Dermis blood vessel endothelial cell (primary cell): ENCODE measurements at regions not wholly inside any gene's neighbourhood (a gene's known extent, or its start where the extent isn't known, plus 50 kb on each side); places are given as distances from the start of the nearest gene placed in this dataset.

Experiments used
- DNase-seq: peaks from one replicate; pipeline ENCODE4 v3.0.0; 2010

DNA sequence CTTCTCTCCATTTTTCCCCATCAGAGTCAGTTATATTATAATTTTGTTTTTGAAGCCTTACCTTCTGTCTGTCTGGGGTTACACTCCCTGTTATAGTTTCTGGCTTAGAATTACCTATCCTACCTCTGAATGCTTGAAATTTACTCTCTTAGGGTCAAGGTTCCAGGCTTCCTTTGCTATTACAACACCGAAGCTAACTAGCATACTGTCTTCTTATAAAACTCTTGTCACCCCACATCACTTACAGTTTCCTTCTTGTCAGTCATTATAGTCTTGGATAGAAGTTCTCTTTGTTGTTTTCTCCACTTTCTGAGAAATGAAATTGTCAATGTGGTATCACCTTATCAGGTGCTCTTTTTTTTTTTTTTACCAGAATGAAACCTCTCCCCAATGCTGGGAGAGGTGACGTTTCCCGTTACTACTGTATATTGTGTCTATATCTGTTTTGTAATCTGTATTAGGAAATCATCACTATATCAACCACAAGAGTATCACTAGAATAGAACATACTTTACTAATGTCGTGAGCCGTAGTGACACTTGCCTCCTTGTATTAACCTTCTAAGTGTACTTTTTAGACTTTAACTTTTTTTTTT lies 69.2 kb upstream of the PSMA6 start:
- no peak for DNase-seq

DNA sequence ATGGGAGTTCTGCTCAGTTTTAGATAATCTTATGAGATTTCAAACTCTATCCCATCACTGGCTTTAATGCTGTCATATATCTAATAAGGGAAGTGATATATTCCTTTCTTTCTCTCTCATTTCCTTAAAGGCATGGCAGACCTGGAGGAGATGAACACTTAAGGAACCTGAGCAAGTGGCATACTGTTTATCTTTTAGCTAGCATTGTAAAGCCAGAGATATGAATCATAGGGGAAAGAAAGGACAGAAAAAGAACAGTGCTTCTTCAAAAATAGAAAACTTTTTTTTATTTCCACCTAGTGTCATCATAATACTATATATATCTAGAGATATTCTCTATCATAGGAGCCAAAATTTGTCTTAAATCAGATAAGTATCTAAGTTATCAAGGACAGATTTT lies 68.3 kb upstream of the PSMA6 start:
- no peak for DNase-seq

DNA sequence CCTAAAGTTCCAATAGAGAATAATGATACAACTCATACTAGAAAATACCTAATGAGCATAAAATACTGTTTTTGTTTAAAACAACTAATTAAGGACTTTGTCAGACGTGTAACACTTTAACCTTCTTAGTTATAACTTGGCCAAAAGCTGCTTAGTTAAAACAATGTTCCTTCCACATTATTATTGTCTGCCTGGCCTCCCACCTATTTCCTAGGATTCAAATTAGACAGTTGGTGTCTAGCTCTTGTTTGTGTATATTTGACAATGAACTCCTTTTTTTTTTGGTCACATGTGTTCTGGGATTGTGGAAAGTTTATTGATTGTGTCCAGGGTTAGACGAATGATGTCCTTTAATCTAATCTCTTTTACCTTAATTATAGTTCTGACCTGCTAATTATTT lies 67.6 kb upstream of the PSMA6 start:
- DNase-seq: peak; percentile 36

DNA sequence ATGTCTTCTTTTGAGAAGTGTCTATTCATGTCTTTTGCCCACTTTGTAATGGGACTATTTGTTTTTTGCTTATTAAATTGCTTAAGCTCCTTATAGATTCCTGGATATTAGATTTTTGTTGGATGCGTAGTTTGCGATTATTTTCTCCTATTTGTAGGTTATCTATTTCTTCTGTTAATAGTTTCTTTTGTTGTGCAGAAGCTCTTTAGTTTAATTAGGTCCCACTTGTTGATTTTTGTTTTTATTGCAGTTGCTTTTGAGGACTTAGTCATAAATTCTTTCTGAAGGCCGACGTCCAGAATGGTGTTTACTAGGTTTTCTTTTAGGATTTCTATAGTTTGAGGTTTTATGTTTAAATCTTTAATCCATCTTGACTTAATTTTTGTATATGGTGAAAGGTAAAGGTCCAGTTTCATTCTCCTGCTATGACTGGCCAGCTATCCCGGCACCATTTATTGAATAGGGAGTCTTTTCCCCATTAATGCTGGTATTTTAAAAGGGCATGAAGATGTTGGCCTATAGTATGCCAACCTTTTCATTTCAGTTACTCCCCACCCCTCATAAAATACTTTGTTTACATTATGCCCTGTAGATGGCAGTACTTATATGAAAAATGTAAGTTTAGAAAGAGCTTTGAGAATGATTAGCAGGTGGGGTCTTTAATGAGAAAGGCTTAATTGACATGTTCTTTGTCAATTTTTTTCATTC lies 62.9 kb upstream of the PSMA6 start:
- DNase-seq: peak; percentile 51

DNA sequence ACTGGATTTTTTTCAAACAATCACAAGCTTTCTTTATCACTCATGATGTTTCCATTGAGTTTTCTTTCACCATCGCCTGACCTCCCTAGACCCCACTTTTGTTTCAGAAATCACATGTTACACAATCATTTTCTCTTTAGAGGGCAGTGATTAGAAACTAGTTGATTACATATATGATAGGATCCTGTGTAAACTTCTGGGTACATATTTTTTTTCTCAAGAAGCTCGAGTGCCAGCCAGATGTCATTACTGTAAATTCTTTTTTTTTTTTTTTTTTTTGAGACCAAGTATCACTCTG lies 62.4 kb upstream of the PSMA6 start:
- DNase-seq: no peak

DNA sequence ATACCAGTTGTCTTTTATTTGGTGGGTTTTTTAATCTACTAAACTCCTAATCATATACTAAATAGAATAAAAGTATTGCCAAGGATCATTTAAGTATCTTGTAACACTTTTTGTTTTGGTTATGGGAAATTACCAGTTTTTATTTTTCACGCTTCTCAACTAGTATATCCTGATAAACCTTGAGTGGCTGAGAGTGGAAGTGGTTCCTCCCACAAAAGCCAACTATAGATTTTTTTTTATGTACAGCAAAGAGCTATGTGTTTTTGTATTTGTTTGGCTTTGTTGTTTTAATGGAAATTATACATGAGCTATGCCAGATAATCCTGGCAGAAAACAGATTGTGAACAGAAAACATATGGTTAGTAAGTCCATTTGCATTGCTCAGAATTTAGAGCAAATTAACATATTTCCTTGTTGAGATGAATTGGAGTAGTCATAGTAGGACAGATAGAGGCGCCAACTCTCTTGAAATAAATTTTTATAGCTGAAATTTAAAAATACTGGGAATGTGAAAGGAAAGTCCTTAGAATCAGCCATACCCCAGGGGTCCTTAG lies 60.9 kb upstream of the PSMA6 start:
- DNase-seq: no peak

DNA sequence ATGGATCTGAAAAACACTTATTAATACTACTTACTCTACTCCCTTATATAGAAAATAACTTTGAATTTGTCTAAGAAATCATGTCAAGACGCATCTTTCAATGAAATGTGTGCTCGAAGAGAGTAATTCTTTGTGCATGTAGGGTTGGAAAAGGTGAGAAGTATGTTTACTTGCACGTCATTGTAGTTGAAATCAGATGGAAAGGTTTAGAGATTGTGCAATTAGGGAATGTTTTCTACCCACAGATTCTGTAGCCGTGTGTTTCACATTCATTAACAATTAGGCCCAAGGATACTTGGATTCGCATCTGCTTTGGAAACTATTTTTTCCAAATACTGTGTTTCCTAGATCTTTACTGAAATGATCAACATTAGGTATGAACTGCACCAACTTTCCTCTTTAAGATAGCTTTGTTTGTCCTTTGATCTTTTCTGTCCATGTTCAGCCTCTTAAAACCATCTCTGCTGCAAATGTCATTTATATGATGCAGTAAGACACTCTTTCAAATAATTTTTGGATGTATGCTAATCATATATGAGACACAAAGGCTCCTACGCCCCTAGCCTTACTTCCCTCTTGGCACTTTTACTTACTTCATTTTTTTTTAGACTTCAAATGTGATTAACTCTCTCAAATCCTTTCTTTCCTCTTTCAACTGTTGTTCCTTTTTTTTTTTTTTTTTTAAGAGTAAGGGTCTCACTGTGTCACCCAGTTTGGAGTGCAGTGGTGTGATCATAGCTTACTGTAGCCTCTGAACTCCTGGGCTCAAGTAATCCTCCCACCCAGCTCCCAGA lies 58.0 kb upstream of the PSMA6 start:
- no peak for DNase-seq

DNA sequence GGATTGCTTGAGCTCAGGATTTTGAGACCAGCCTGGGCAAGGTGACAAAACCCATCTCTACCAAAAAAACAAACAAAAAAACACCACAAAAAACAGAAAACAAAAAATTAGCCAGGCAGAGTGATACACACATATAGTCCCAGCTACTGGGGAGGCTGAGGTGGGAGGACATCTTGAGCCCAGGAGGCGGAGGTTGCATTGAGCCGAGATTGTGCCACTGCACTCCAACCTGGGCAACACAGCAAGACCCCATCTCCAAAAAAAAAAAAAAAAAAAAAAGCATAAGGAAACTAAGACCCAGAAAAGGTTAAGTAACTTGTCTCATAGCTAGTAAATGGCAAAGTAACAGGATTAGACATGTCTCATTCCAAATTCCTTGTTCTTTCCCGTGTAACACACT lies 56.3 kb upstream of the PSMA6 start:
- DNase-seq: no peak

DNA sequence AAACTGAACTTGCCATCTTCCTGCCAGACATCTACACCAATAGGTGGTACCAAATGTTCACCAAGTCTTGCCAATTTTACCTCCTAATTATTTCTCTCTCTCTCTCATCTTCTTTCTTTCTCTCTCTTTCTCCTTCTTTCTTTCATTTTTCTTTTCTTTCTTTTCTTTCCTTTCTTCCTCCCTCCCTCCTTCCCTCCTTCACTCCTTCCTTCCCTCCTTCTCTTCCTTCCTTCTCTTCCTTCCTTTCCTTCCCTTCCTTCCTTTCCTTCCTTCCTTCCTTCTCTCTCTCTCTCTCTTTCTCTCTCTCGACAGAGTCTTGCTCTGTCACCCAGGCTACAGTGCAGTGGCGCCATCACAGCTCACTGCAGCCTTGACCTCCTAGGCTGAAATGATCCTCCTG lies 55.4 kb upstream of the PSMA6 start:
- DNase-seq: no peak

DNA sequence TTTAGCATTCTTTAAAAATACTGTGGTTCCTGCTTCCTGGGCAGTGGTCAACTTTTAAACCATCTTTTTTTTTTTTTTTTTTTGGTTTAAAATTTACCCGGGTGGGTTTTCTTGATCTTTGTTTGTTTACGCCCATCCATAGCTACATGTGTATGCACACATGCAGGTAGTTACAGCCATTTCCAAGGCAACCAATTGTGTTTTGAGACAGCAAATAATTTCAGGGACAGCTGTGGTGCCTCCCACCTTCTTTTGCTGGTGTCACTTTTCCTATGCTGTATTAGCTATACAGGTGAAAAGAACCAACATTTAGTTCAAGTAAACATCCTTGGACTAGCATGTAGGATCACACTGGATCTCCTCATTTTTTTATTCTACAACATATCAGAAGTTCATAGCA lies 52.0 kb upstream of the PSMA6 start:
- DNase-seq: no peak
